ENCODE measurements at regions not wholly inside any gene's neighbourhood (a gene's known extent, or its start where the extent isn't known, plus 50 kb on each side); places are given as distances from the start of the nearest gene placed in this dataset.

- DNase-seq (ENCODE audit: low read depth, low spot score): no peak
Observed at GRCh38 chr1:194355488-194356106, 1169.2 kb upstream of the B3GALT2 start.

- DNase-seq (ENCODE audit: low read depth, low spot score): no peak
Observed at GRCh38 chr1:194353121-194353520, 1166.7 kb upstream of the B3GALT2 start.

- DNase-seq (ENCODE audit: low read depth, low spot score): no peak
Observed at GRCh38 chr1:194347200-194347599, 1160.8 kb upstream of the B3GALT2 start.

GRCh38 chr1:194342484-194343262, 1156.3 kb upstream of the B3GALT2 start:
- peak; percentile 50 for DNase-seq (ENCODE audit: low read depth, low spot score)

GRCh38 chr1:194341587-194341986, 1155.2 kb upstream of the B3GALT2 start:
- DNase-seq (ENCODE audit: low read depth, low spot score): no peak

GRCh38 chr1:194339471-194339870, 1153.1 kb upstream of the B3GALT2 start:
- no peak for DNase-seq (ENCODE audit: low read depth, low spot score)

- DNase-seq (ENCODE audit: low read depth, low spot score): no peak
Observed at GRCh38 chr1:194338241-194338948, 1152.0 kb upstream of the B3GALT2 start.

- no peak for DNase-seq (ENCODE audit: low read depth, low spot score)
Observed at GRCh38 chr1:194333240-194333639, 1146.8 kb upstream of the B3GALT2 start.

GRCh38 chr1:194331758-194332157, 1145.3 kb upstream of the B3GALT2 start:
- DNase-seq (ENCODE audit: low read depth, low spot score): no peak

- no peak for DNase-seq (ENCODE audit: low read depth, low spot score)
Observed at GRCh38 chr1:194322751-194323150, 1136.3 kb upstream of the B3GALT2 start.

GRCh38 chr1:194318790-194319280, 1132.4 kb upstream of the B3GALT2 start:
- no peak for DNase-seq (ENCODE audit: low read depth, low spot score)

- no peak for DNase-seq (ENCODE audit: low read depth, low spot score)
Observed at GRCh38 chr1:194309697-194310096, 1123.3 kb upstream of the B3GALT2 start.

- DNase-seq (ENCODE audit: low read depth, low spot score): no peak
Observed at GRCh38 chr1:194309269-194309668, 1122.9 kb upstream of the B3GALT2 start.

GRCh38 chr1:194300776-194301175, 1114.4 kb upstream of the B3GALT2 start:
- DNase-seq (ENCODE audit: low read depth, low spot score): no peak

GRCh38 chr1:194300340-194300739, 1113.9 kb upstream of the B3GALT2 start:
- no peak for DNase-seq (ENCODE audit: low read depth, low spot score)

GRCh38 chr1:194298007-194298598, 1111.7 kb upstream of the B3GALT2 start:
- no peak for DNase-seq (ENCODE audit: low read depth, low spot score)

- no peak for DNase-seq (ENCODE audit: low read depth, low spot score)
Observed at GRCh38 chr1:194297094-194297493, 1110.7 kb upstream of the B3GALT2 start.

GRCh38 chr1:194296201-194296600, 1109.8 kb upstream of the B3GALT2 start:
- DNase-seq (ENCODE audit: low read depth, low spot score): no peak

GRCh38 chr1:194295685-194296084, 1109.3 kb upstream of the B3GALT2 start:
- DNase-seq (ENCODE audit: low read depth, low spot score): peak; percentile 23

GRCh38 chr1:194293851-194294405, 1107.5 kb upstream of the B3GALT2 start:
- no peak for DNase-seq (ENCODE audit: low read depth, low spot score)

- DNase-seq (ENCODE audit: low read depth, low spot score): no peak
Observed at GRCh38 chr1:194292966-194293365, 1106.6 kb upstream of the B3GALT2 start.
